ENCODE measurements at regions not wholly inside any gene's neighbourhood (a gene's known extent, or its start where the extent isn't known, plus 50 kb on each side); places are given as distances from the start of the nearest gene placed in this dataset.

- Histone ChIP-seq H3K27me3 (no peaks in the 10 kb centered on the region), H3K9me3 (replicated peaks in 1 of 3) (no peaks in the 10 kb centered on the region), H3K27ac (no peak overlapping the region), H3K4me1 (replicated peaks in 1 of 2) (no peaks in the 10 kb centered on the region), H3K36me3 (replicated peaks in 1 of 2) (no peaks in the 10 kb centered on the region), H3K4me3 (no peak overlapping the region)
- TF ChIP-seq, protein P1, sequence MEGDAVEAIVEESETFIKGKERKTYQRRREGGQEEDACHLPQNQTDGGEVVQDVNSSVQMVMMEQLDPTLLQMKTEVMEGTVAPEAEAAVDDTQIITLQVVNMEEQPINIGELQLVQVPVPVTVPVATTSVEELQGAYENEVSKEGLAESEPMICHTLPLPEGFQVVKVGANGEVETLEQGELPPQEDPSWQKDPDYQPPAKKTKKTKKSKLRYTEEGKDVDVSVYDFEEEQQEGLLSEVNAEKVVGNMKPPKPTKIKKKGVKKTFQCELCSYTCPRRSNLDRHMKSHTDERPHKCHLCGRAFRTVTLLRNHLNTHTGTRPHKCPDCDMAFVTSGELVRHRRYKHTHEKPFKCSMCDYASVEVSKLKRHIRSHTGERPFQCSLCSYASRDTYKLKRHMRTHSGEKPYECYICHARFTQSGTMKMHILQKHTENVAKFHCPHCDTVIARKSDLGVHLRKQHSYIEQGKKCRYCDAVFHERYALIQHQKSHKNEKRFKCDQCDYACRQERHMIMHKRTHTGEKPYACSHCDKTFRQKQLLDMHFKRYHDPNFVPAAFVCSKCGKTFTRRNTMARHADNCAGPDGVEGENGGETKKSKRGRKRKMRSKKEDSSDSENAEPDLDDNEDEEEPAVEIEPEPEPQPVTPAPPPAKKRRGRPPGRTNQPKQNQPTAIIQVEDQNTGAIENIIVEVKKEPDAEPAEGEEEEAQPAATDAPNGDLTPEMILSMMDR (IDR thresholded peaks at IDR 0.05): no peak
- no peak for TF ChIP-seq POLR2A (IDR thresholded peaks at IDR 0.05)
- 84 to 91% (median 87%) methylated on average over 1 of the region's 1 CpG for WGBS, 4 donors
- DNase-seq: no peak
- intact Hi-C loops (cut with DNase I): no loop called here
These were observed 161.6 kb downstream of the RDH14 start for GRCh38 chr2:18398833-18399232.

GRCh38 chr2:18396329-18397010 lies 164.0 kb downstream of the RDH14 start:
- Histone ChIP-seq H3K4me3 (no peak overlapping the region), H3K4me1 (replicated peaks in 1 of 2) (no peaks in the 10 kb centered on the region), H3K27ac (no peak overlapping the region), H3K9me3 (replicated peaks in 1 of 3) (no peaks in the 10 kb centered on the region), H3K27me3 (no peaks in the 10 kb centered on the region), H3K36me3 (replicated peaks in 1 of 2) (no peaks in the 10 kb centered on the region)
- 56 to 72% (median 58%) methylated on average over 7 to 9 of the region's 9 CpGs for WGBS, 4 donors
- intact Hi-C loops (cut with DNase I): no loop called here
- peak in 1 of 7 donors; percentile 12 for DNase-seq
- TF ChIP-seq, protein P1 (IDR thresholded peaks at IDR 0.05): no peak
- no peak for TF ChIP-seq POLR2A (IDR thresholded peaks at IDR 0.05)

GRCh38 chr2:18395555-18395954 lies 164.9 kb downstream of the RDH14 start:
- intact Hi-C loops (cut with DNase I): no loop called here
- WGBS, 4 donors: 79 to 92% (median 90%) methylated on average over 5 of the region's 5 CpGs
- no peak for DNase-seq
- Histone ChIP-seq H3K4me1 (replicated peaks in 1 of 2) (no peaks in the 10 kb centered on the region), H3K36me3 (replicated peaks in 1 of 2) (no peaks in the 10 kb centered on the region), H3K27ac (no peak overlapping the region), H3K27me3 (no peaks in the 10 kb centered on the region), H3K9me3 (replicated peaks in 1 of 3) (no peaks in the 10 kb centered on the region), H3K4me3 (no peak overlapping the region)
- TF ChIP-seq, protein P1 (IDR thresholded peaks at IDR 0.05): no peak
- TF ChIP-seq POLR2A (IDR thresholded peaks at IDR 0.05): no peak

GRCh38 chr2:18387441-18388206 lies 172.8 kb downstream of the RDH14 start:
- no peak overlapping the region for H3K27ac ChIP-seq
- H3K4me1 ChIP-seq (replicated peaks in 1 of 2): no peaks in the 10 kb centered on the region
- intact Hi-C loops (cut with DNase I): no loop called here
- TF ChIP-seq POLR2A (IDR thresholded peaks at IDR 0.05): no peak
- TF ChIP-seq, protein P1 (IDR thresholded peaks at IDR 0.05): peak; percentile 82 to 95 (median 89)
- WGBS, 4 donors: 49 to 57% (median 54%) methylated on average over 15 of the region's 15 CpGs
- no peaks in the 10 kb centered on the region for H3K9me3 ChIP-seq (replicated peaks in 1 of 3)
- H3K4me3 ChIP-seq: no peak overlapping the region
- H3K27me3 ChIP-seq: no peaks in the 10 kb centered on the region
- DNase-seq: peak; percentile 68 to 93 (median 83)
- no peaks in the 10 kb centered on the region for H3K36me3 ChIP-seq (replicated peaks in 1 of 2)
